SKM-1 (cell line): ENCODE measurements at regions not wholly inside any gene's neighbourhood (a gene's known extent, or its start where the extent isn't known, plus 50 kb on each side); places are given as distances from the start of the nearest gene placed in this dataset.
A peak's percentile ranks its signal among the peaks of the same experiment; 100 is the strongest.
"Not testable (repeated sequence)": the region's sequence is repeated elsewhere in the genome, so short reads cannot be mapped to it uniquely, and the experiment has no call there.

Source experiments
- DNase-seq: peaks from one replicate; lab custom pipeline; 2025; ENCODE audit not compliant: unreplicated experiment; lab: John Stamatoyannopoulos, UW

DNA sequence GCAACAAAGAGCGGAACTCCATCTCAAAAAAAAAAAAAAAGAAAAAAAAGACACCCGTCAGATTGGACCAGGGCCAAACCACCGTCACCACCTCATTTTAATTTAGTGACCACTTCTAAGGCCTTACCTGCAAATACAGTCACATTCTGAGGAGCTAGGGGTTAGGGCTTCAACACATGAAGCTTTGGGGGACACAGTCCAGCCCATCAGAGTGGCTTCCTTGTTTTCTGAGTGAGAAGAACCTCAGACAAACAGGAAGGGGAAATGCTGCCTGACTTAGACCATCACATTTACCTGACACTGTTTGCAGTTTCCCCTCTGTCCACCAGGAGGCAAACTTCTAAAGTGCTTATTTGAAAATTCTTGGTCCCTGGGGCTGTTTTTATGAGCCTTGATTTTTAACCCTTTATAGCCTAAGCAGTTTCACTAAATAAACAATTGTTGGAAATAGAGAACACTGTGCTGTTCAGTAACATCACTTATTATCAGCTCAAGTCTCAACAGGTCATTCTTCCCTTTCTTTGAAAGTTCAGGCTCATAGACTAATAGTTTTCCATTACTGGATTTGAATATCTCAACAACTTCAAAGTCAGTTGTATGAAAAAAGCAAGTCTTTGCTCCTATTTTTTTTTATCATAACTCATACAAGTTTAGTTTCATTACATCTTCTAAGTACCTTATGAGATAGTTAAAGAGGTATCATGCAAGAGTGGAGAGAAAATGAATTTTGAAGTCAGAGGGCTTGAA lies 74.9 kb upstream of the WASF3 start:
- DNase-seq, result peak; percentile 41

DNA sequence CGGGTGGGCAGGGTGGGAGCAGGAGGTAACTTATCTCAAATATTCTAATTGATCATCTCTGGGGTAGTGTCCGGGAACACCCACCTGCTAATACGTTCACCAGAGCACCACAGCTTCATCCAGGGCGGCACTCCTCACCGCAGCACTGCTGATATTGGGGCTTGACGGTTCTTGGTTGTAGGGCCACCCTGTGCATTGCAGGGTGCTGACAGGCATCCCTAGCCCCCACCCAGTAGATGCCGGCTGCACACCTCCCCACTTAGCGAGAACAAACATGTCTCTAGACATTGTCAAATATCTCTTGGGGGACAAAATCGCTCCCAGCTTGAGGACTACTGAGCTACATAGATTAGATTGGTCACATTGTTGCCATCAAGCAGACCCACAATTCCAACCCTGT lies 73.9 kb upstream of the WASF3 start:
- no peak for DNase-seq

DNA sequence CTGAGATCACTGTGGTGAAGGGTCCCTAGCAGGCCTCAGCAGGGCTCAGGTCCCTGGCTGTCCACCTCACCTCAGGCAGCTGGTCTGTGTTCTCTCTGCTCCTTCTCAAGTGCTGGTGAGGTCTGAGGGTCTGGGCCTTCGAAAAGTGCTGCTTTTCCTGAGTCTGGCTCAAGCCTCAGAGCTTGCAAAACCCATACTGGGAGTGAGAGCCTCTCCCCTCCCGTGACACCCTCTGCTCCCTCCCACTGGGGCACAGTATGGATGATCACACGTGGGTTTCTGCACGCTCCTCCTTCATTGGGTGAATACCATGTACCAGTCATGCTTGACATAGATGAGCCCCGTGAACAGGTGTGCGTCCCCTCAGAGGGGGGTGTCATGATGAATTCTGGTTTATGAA lies 73.3 kb upstream of the WASF3 start:
- no peak for DNase-seq

DNA sequence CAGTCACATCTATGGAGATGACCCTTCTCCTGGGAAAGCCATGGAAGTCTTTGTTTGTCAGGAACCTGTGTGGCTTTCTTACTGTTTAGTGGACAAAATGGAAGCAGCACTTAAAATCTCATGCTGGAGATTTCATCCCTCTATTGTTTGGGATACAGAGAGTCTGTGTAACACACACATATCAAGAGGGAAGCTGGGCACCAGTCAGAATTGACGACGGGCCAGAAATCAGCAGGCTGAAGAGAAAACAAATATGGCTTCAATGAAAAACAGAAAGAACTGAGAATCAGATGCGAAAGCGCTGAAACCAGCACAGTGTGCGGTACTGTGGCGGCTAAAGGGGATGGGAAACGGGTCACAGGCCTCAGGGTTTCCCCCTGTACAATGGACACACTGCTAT lies 72.2 kb upstream of the WASF3 start:
- DNase-seq, result no peak

DNA sequence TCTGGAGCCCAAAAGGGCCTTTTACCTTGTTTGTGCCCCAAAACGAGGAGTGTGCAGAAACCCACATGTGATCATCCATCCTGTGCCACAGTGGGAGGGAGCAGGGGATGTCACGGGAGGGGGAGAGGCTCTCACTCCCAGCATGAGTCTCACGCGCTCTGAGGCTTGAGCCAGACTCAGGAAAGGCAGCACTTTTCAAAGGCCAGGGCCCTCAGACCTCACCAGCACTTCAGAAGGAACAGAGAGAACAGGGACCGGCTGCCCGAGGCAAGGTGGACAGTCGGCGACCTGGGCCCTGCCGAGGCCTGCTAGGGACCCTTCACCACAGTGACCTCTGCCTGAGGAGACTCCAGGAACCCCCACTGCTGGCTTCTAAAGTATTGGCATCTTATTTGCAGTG lies 71.7 kb upstream of the WASF3 start:
- no peak for DNase-seq

DNA sequence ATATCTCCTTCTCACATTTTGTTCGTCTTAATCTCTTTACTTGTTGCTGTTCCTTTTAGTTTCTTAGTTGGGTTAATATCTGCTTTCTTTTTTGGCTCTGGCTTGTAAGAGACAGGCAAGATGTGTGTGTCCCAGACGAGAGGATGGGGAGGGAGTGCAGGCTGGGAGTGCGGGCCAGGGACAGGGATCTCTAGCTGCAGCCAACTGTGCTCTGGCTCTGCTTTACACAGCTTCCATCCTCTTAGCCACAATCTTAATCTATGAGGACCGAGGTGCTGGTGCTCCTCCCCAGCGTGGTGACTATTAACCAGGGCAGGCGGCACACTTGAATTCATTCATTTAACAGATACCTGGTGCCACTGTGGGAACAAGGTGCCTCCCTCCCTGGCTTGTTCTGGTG lies 70.9 kb upstream of the WASF3 start:
- DNase-seq, result no peak

DNA sequence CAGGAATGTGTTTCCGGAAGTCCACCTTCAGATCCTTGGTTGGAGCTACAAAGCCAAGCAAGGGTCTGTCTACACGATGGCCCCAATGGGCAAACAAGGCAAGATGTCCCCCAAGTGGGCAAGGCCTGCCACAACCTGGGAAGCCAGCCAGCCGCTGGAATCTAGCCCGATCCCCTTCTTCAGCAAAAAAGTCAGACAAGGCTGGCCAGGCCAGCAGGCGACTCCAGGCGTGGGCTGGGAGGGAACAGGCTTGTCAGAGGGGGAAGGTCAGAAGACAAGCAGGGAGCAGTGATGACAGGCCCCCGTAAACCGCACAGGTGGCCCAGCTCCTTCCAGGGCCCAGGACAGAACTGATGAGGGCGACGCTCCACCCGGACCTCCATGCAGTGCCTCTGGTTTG lies 69.7 kb upstream of the WASF3 start:
- no peak for DNase-seq

DNA sequence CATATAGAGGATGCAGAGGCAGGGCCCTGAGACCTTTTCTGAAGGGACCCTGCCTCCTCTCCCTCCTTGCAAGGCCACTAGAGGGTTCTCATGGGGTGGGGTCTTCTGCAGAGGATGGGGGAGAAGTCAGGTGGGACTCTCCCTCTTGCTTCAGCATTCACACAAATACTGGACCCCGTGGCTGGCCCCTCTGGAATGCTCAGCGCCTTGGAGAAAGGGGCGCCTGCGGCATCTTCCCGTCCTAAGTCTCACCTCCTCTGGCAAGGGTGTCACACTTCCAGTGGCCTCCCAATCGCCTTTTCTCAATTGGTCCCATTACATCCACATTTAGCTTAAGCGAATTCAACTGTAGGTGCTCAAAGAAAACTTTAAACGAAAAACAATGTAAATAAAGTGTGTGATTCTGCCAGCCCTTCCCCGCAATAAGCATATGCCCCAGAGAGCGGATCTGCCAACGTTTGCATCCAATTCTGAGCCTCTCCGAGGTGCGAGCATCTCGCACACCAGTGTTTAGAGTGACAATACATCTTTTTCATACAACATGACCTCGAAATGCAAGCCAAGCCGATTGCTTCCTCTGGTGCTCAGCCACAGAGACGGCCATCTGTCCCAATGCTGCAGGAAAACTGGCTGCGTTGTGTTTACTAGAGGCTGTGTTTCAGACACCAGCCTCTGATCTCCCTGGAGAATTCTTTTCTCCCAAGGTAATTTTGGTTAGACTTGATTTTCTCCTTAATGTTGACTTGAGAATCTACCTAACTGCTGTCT lies 69.1 kb upstream of the WASF3 start:
- DNase-seq, result no peak

DNA sequence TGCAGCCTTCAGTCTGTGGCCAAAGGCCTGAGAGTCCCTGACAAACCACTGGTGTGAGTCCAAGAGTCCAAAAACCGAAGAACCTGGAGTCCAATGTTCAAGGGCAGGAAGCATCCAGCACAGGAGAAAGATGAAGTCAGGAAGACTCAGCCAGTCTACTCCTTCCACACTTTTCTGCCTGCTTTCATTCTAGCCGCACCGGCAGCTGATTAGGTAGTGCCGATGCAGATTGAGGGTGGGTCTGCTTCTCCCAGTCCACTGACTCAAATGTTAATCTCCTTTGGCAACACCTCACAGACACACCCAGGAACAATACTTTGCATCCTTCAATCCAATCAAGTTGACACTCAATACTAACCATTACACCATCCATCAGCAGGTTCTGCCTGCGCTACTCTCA lies 65.2 kb upstream of the WASF3 start:
- DNase-seq, result not testable (repeated sequence)

DNA sequence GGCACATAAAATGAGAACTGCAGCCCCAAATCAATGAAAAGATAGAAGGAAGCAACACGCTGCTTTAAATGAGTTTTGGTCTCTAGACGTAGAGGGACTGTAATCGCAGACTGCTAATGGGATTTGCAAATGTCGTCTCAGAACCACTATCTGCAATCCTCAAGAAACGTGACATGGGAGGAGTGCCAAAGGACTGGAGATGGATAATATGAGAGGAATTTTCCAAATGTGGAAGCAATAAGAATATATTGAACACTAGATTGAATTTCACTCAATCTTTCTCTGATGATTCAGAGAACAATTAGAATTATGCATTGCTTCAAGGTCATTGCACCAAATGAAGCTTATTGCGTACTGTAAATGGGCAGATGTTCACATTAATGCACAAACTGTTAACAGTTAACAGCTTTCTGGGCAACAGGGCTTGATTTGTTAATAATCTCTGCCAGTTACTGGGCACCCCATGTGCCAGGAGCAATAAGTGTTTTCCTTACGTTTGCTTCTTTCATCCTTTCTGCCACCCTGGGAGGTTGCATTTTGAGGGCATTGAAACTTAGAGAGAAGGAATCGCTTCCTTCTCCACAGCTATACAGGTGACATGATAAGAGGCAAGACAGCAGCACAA lies 62.8 kb upstream of the WASF3 start:
- no peak for DNase-seq

DNA sequence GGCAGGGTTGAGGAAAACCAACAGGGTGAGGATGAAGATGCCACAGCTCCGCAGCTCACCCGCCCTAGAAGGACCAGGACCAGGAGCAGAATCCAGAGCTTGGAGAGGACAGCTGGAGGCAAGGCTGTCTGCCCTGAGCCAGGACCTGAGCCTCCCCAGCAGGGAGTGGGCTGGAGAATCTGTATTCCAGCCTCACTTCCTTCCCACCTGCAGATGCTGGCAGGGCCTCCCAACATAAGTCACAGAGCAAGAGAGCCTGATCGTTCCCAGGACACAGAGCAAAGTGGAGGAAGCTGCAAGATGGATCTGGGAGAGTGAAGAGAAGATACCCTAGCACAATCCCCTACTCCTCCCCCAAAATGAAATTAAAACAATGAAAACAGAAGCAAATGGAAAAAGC lies 61.7 kb upstream of the WASF3 start:
- no peak for DNase-seq

DNA sequence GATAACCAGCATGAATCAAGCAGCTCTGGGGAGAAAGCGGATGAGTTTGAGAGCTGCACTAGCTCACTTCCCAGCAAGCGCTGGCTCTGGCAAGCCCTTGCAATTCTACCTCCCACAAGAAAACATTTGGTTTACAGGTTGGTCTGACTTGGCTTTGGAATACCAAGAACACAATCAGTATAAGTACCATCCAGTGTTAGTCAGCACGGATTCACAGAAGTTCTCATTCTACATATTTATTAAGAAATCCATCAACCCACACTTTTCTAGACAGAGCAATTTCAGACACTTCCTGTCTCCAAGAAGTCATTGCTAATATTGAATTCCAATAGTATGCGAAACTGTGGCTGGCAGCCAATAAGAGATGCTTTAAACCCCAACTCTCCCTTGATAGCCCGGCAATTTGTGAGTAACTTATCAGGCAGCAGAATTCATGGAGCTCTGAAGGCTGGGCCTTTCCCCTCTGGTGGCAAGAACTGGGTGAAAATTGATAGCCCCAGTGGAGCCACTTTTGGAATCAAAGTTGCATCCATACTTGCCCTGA lies 59.4 kb upstream of the WASF3 start:
- DNase-seq, result no peak

DNA sequence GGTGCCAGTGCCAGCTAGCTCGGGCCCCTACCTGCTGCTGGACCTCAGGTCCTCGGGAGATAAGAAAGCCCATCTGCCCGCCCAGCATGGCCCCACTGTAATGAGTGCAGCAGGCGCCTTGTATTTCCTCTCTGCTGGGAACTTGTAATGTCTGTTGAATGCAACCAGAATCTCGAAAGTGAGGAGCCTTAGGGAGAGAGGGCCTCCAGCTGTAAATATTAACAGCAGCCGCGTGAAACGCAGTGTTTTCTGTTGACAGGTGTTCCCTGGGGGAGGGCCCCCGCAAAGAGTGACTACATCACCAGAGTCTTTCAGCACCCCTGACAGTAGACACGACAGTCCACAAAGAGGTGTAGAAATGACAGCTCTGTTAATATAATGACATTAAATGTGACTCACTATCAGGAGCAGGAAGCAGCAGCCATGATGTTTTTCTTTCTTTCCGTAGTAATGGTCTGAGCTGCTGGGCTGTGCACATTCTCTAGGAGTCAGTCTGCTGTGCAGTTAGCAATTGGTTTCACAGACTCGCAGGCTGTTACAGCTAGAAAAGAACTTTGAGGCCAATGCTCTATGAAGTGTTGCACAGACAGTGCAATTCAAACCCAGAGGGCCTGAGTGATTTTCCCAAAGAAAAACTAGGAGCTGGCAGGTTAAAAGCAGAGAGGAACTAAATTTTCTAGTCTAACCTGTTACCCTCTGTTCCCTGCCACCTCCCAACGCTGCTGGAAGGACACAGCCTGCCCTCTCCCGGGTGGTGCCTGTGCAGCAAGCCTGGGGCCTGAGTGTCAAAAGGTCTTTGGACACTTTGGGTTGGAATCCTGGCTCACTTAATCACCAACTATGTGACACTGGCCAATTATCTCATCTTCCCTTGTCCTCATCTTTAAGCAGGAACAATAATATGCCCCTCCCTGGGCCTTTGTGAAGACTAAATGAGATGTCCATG lies 58.6 kb upstream of the WASF3 start:
- DNase-seq, result no peak

DNA sequence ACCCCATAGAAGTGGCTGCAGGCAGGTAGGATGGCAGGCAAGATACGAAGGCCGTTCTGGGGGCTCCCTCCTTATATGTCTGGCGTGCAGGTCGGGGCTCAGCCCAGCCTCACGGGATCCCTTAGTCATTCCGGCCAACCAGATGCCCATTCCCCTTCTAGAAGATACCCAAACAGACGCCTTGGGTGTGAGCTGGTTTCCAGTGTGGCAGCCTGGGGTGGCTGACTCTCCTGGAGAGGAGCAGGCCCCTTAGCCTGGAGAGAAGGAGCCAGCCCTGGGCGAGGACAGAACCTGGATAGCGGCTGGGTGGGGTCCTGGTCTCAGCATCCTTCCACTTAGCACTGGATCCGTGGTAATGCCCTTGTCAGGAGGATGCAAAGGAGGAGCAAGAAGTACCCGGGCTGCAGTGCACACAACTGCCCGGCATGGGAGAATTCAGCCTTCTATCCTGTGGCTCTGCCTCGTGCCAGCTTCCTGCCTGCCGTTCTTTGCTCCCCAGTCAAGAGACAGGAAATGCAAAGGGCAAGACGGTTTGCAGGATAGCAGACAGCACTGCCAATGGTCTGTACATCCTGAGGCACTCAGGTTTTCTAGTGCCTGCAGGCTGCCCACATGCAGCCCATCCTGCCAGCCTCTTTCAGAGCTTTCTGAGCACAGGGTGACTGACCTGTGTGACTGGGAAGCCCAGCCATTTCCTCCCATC lies 56.7 kb upstream of the WASF3 start:
- DNase-seq, result no peak

DNA sequence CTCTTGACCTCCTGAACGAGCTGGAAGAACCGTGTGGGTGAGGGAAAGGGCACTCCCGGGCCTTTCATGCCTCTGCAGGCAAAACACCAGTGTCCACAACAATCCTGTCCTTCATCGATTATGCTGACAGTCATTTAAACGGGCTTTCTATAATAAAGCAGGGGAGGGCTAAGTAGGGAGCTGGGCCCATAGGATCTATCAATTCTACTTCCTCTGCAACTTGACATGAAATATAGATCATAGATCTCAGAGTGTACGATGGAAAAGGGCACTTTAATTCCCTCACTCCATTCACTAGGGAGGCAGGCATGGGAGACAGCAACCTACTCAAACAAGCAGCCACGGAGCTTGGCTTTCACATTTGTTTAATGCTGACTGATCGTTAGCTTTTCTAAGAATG lies 55.8 kb upstream of the WASF3 start:
- no peak for DNase-seq

DNA sequence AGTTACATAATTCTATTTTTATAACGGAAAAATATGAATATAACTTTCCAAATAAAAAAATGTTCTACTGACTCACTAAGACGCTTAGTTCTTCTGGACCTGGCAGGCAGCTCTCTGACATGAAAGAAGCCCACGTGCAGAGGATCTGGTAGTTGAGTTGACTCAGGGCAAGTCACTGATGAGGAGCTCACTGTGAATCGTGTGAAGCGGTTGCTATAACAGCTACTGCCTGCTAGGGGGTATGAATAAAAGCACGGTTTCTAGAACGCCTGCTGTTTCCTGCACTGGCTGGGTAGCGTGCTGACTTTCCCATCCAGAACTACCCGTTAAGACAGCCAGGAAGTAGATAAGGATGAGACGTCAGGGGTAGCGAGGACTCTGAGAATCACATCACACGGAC lies 54.7 kb upstream of the WASF3 start:
- no peak for DNase-seq

DNA sequence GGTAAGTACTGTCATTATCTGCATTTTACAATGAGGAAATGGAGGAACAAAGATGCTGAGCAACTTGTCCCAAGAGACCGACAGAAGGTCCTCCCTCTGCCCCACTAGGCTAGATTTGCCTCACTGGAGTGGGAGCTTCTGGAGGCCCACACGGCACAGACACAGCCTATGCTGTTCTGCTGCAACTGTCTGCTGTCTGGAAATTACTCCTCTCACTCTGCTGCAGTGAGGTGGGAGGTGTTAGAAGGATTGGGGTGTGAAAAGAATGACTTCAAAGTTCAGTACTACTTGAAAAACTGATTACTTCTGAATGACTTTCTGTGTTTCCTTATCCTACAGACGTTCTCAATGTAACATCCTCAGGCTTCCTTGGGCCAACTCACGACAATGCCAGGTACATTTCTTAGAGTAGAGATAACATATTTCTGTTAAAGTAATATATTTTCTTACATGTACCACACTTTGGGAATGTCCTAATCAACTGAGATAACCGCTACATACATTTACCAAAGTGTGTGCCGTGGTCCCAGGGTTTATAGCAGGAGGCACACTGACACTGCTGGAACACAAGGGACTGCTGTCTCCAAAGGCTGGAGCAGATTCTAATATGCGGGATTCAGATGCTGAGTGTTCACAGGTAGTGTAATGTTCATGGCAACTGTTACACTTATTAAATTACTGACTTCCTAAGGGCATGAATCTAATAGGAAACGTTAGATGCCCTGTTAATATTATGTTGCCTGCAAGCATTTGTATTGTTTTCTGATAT lies 53.5 kb upstream of the WASF3 start:
- no peak for DNase-seq
